ENCODE measurements at regions not wholly inside any gene's neighbourhood (a gene's known extent, or its start where the extent isn't known, plus 50 kb on each side); places are given as distances from the start of the nearest gene placed in this dataset.

- peaks cover under 1% of the 10 kb centered on the region for H3K4me1 Mint-ChIP-seq (ENCODE audit: low read depth)
- peaks cover 38% of the 10 kb centered on the region for H3K27me3 Mint-ChIP-seq
- no peaks in the 10 kb centered on the region for H3K36me3 Mint-ChIP-seq (ENCODE audit: insufficient read depth)
- no peak overlapping the region for H3K27ac Mint-ChIP-seq
- no peak overlapping the region for H3K4me3 Mint-ChIP-seq (ENCODE audit: low read depth)
- no peak for TF ChIP-seq CTCF (IDR thresholded peaks at IDR 0.05; ENCODE audit: unreplicated experiment)
- no peaks in the 10 kb centered on the region for H3K9me3 Mint-ChIP-seq (ENCODE audit: low read depth)
- DNase-seq (ENCODE audit: low spot score, unreplicated experiment): no peak
These were observed 87.8 kb downstream of the RRM2 start for GRCh38 chr2:10210336-10210735.

- H3K27ac Mint-ChIP-seq: no peak overlapping the region
- no peak for DNase-seq (ENCODE audit: low spot score, unreplicated experiment)
- no peaks in the 10 kb centered on the region for H3K9me3 Mint-ChIP-seq (ENCODE audit: low read depth)
- H3K4me1 Mint-ChIP-seq (ENCODE audit: low read depth): no peaks in the 10 kb centered on the region
- no peak for TF ChIP-seq CTCF (IDR thresholded peaks at IDR 0.05; ENCODE audit: unreplicated experiment)
- H3K27me3 Mint-ChIP-seq: peaks cover 43% of the 10 kb centered on the region
- no peak overlapping the region for H3K4me3 Mint-ChIP-seq (ENCODE audit: low read depth)
- no peaks in the 10 kb centered on the region for H3K36me3 Mint-ChIP-seq (ENCODE audit: insufficient read depth)
These were observed 89.4 kb downstream of the RRM2 start for GRCh38 chr2:10211844-10212422.

GRCh38 chr2:10212827-10213226, 89.9 kb upstream of the HPCAL1 start:
- Mint-ChIP-seq H3K27ac (peak overlapping the region; percentile 41), H3K9me3 (ENCODE audit: low read depth) (no peaks in the 10 kb centered on the region), H3K27me3 (peaks cover 36% of the 10 kb centered on the region), H3K4me3 (ENCODE audit: low read depth) (no peak overlapping the region), H3K4me1 (ENCODE audit: low read depth) (no peaks in the 10 kb centered on the region), H3K36me3 (ENCODE audit: insufficient read depth) (no peaks in the 10 kb centered on the region)
- TF ChIP-seq CTCF (IDR thresholded peaks at IDR 0.05; ENCODE audit: unreplicated experiment): no peak
- DNase-seq (ENCODE audit: low spot score, unreplicated experiment): no peak

DNA sequence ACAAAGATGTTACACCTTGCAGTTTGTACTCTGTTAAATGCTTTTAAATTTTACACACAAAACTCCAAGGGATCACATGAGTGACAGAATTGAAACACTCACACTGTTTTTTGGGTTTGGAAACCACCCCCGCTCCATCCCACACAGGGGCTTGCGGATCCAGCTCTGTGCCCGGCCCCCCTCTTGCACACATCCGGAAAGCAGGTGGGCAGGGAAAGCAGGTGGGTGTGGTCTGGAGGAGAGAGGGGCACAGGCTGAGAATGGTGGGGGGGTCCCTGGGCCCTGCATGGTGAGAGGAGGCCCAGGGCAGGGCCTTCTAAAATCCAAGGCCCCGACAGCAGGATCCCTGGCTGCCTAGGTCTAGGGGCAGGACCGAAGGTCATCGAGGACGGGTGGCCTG, 88.5 kb upstream of the HPCAL1 start:
- no peak for TF ChIP-seq CTCF (IDR thresholded peaks at IDR 0.05; ENCODE audit: unreplicated experiment)
- Mint-ChIP-seq H3K27ac (no peak overlapping the region), H3K27me3 (peaks cover 40% of the 10 kb centered on the region)

DNA sequence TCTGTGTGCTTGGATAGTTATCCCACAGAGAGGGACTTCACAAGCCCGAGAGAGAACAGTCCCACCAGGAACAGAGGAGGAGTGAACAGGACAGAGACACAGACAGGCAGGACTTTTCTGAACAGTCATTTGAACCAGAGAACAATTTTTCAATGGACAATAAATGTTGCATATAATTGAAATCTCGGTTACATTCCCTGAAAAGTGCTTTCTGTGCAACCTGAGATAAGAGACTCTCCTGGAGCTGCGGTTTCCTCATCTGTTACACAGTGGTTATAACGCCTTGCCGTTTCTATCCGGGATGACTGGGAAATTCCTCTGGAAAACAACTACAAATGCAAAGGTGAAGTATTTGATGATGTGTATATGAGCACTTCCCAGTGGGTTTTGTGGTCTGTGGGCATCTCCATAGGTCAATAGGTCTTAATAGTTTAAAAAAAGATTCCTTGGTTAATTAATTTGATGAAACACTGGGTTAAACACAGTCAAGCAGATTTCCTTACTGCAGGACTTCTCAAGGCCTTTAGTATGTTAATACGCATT, 87.2 kb upstream of the HPCAL1 start:
- TF ChIP-seq CTCF (IDR thresholded peaks at IDR 0.05; ENCODE audit: unreplicated experiment): no peak
- H3K27me3 Mint-ChIP-seq: peaks cover 39% of the 10 kb centered on the region
- H3K36me3 Mint-ChIP-seq (ENCODE audit: insufficient read depth): no peaks in the 10 kb centered on the region
- H3K9me3 Mint-ChIP-seq (ENCODE audit: low read depth): no peaks in the 10 kb centered on the region
- H3K27ac Mint-ChIP-seq: no peak overlapping the region
- no peak for DNase-seq (ENCODE audit: low spot score, unreplicated experiment)
- no peaks in the 10 kb centered on the region for H3K4me1 Mint-ChIP-seq (ENCODE audit: low read depth)
- no peak overlapping the region for H3K4me3 Mint-ChIP-seq (ENCODE audit: low read depth)

More for the DNA sequence above, 88.5 kb upstream of the HPCAL1 start:
- Mint-ChIP-seq H3K4me1 (ENCODE audit: low read depth) (no peaks in the 10 kb centered on the region), H3K9me3 (ENCODE audit: low read depth) (no peaks in the 10 kb centered on the region), H3K36me3 (ENCODE audit: insufficient read depth) (no peaks in the 10 kb centered on the region), H3K4me3 (ENCODE audit: low read depth) (no peak overlapping the region)
- DNase-seq (ENCODE audit: low spot score, unreplicated experiment): no peak

All from progenitor cell of endocrine pancreas (in vitro differentiated cells).